GM12872 (cell line): ENCODE measurements at regions not wholly inside any gene's neighbourhood (a gene's known extent, or its start where the extent isn't known, plus 50 kb on each side); places are given as distances from the start of the nearest gene placed in this dataset.

Source experiments
- TF ChIP-seq, protein P1 (sequence below): IDR thresholded peaks from 3 replicates; pipeline ENCODE4 v1.5.1; 2011; ENCODE audit warnings: low read depth, mild to moderate bottlenecking, low read length, moderate library complexity; ENCODE audit not compliant: insufficient read depth

DNA sequence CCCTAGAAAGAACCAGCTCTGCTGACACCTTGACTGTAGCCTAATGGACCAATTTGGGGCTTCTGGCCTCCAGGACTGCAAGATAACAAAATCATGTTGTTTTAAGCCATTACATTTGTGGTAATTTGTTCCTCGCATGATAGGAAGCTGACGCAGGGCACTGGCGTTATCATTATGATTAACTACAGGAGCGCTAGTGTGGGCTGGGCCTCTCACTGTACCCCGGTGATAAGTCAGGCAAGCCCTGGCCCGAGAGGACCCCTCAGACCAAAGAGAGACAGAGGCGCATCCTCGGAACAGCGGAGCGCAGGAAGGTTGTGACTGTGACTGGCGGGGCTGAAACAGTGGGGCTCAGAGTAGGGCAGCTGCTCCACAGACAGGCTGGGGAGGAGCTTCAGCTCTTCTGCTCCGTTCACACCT, 150.3 kb upstream of the CHST15 start:
- TF ChIP-seq, protein P1, sequence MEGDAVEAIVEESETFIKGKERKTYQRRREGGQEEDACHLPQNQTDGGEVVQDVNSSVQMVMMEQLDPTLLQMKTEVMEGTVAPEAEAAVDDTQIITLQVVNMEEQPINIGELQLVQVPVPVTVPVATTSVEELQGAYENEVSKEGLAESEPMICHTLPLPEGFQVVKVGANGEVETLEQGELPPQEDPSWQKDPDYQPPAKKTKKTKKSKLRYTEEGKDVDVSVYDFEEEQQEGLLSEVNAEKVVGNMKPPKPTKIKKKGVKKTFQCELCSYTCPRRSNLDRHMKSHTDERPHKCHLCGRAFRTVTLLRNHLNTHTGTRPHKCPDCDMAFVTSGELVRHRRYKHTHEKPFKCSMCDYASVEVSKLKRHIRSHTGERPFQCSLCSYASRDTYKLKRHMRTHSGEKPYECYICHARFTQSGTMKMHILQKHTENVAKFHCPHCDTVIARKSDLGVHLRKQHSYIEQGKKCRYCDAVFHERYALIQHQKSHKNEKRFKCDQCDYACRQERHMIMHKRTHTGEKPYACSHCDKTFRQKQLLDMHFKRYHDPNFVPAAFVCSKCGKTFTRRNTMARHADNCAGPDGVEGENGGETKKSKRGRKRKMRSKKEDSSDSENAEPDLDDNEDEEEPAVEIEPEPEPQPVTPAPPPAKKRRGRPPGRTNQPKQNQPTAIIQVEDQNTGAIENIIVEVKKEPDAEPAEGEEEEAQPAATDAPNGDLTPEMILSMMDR = no peak

DNA sequence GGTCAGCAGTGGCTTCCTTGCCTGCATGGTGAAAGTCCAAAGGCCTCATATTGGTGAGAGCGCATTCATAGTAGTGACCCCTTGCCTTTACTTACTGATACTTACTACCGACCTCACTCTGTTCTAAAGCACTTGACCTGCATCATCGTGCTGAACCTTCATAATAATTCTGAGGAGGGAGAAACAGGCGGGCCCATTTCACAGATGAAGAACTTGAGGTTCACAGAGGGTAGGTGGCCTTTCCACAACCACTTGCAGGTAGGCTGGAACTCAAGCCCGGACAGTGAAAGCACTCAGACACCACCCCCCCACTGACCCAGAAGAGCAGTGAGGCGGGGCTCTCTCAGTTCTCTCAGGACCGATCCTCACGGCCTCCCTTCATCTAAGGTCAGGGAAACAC, 149.4 kb upstream of the CHST15 start:
- TF ChIP-seq, protein P1 = no peak

DNA sequence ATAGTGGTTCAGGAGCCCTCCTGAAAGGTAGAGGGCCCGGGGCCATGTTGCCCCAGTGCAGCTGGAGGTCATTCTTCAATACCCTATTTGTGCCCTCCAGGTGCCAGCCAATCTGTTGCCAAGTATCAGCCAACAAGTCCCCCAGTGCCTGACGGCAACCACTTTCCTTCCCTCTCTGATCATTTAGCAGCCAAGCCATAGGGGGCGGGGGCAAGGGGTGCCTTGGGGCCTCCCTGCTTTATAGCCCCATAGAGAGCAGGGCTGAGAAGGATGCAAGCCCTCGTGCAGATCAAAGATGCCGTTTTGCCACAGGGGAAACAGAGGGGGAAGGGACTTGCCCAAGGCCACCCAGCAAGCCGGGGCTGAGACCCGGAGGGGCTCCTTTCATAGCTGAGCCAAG, 149.0 kb upstream of the CHST15 start:
- TF ChIP-seq, protein P1 = no peak

DNA sequence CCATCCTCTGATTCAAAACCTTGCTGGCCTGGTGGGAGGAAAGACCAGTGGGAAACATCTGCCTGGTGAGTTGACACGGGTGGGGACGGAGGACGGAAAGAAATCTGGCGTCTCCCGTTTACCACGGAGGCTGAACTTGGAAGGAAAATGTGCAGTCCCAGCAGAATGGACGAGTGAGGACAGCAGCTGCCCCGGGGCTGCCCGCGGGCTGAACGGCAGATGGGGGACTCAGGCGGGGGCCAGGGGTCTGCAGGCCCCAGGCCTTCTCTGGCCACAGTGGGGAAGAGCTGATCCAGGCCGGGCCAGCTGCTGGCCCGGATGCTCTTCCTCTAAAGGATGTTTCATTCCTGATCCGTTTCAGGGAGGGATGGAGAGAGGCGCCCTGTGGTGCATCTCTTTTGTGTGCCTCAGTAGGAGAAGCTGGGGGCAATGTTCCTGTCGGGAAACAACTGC, 147.5 kb upstream of the CHST15 start:
- TF ChIP-seq, protein P1 = no peak

GRCh38 chr10:124239696-124240095, 146.3 kb upstream of the CHST15 start:
- TF ChIP-seq, protein P1 = no peak

DNA sequence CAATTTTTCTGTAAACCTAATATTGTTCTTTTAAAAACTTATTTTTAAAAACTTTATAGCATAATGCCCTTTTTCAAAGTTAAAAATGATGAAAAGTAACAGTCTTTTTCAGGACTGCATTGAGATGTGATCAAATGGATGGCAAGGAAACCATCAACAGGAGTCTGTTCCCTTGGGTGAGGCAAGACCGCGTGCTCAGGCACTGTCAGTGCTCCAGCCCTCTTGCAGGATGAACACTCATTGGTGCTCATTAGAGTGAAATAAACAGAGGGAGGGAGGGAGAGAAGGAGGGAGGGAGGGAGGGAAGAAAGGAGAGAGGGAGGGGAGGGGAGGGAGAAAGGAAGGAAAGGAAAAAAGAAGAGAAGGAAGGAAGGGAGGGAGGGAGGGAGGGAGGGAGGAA, 145.7 kb upstream of the CHST15 start:
- TF ChIP-seq, protein P1 = no peak

DNA sequence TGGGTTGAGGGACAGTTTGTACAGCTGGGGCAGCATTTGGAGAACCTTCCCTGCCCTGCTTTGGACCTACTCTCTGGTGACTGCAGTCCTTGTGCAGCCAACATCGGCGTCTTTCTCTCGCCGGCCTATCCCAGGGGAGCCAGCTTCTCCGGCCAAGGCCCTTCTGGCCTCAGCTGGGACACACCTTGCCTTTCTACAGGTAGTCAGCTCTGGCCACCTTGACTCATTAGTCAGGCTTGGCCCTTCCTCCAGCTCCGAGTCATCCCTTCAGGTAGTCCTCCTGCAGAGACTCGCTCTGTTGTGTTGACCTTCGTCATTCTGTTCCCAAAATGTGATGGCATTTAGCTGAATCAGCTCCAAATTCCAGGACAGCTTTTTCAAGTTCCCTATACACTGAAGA, 145.0 kb upstream of the CHST15 start:
- TF ChIP-seq, protein P1 = no peak
